Sigmoid colon (tissue), 4 donors: ENCODE measurements at regions not wholly inside any gene's neighbourhood (a gene's known extent, or its start where the extent isn't known, plus 50 kb on each side); places are given as distances from the start of the nearest gene placed in this dataset.

ENCODE experiments used
- EP300 ChIP-seq, 4 donors: sonication (generic); formaldehyde crosslinking; IDR thresholded peaks; one replicate each; pipeline ENCODE4 v1.6.1; 2017; ENCODE audit warnings: antibody characterized with exemption in 4 of 4
- POLR2A ChIP-seq, 2 donors: fragments of 450-650 bp; IDR thresholded peaks; one replicate each; pipeline ENCODE4 v1.6.1; 2016; ENCODE audit warnings: antibody characterized with exemption in 2 of 2, mild to moderate bottlenecking in 2 of 2, moderate library complexity in 2 of 2
- TF ChIP-seq, protein P1 (sequence below), 4 experiments: fragments of 450-650 bp in 3 of 4; fragments of 200-600 bp in 1 of 4; IDR thresholded peaks; one replicate each; pipeline ENCODE4 v1.5.1; 2016 to 2019; ENCODE audit warnings: antibody characterized with exemption in 4 of 4, mild to moderate bottlenecking in 3 of 4, moderate library complexity in 2 of 4

DNA sequence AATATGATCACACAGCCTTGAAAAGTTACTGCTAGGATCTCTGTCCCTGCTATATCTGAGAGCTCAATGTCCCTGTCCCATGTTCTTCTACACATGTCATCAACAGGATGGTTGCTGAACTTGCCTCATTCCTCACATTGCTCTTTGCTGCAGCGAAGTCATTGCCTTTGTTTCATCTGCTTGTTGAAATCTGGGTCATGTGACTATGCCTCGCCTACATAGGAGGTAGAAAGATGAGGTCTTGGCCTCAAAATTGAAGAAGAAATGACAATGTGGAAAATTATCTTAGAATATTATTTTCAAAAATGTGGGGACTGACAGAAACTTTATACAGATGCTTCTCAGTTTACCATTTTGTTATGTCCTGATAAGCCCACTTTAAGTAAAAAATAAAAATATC, 494.2 kb downstream of the SOX5 start:
- TF ChIP-seq, protein P1, sequence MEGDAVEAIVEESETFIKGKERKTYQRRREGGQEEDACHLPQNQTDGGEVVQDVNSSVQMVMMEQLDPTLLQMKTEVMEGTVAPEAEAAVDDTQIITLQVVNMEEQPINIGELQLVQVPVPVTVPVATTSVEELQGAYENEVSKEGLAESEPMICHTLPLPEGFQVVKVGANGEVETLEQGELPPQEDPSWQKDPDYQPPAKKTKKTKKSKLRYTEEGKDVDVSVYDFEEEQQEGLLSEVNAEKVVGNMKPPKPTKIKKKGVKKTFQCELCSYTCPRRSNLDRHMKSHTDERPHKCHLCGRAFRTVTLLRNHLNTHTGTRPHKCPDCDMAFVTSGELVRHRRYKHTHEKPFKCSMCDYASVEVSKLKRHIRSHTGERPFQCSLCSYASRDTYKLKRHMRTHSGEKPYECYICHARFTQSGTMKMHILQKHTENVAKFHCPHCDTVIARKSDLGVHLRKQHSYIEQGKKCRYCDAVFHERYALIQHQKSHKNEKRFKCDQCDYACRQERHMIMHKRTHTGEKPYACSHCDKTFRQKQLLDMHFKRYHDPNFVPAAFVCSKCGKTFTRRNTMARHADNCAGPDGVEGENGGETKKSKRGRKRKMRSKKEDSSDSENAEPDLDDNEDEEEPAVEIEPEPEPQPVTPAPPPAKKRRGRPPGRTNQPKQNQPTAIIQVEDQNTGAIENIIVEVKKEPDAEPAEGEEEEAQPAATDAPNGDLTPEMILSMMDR (IDR thresholded peaks at IDR 0.05), result no peak
- TF ChIP-seq POLR2A (IDR thresholded peaks at IDR 0.05) (no peak), EP300 (IDR thresholded peaks at IDR 0.05) (no peak)
